Panc1 (cell line): ENCODE measurements at regions not wholly inside any gene's neighbourhood (a gene's known extent, or its start where the extent isn't known, plus 50 kb on each side); places are given as distances from the start of the nearest gene placed in this dataset.

Source experiments
- ATAC-seq: fragments of 200-7000 bp; cut with Tn5 transposase; 2 replicates; pipeline ENCODE4 v1.9.1; 2020; ENCODE audit warnings: mild to moderate bottlenecking, moderate library complexity
- BruUV-seq: library from RNA; stranded (reverse); fragments of 400-500 nt; replicated peaks from 2 replicates; lab custom pipeline; 2021; lab: Mats Ljungman, UMichigan
- CTCF ChIA-PET: fragments of 300-600 bp; sonication (Branson Sonifier 250); formaldehyde crosslinking; loops from one replicate; lab custom pipeline; 2022; ENCODE audit warnings: antibody characterized with exemption; lab: Charles Lee
- POLR2A ChIA-PET: fragments of 300-600 bp; sonication (Branson Sonifier 250); formaldehyde crosslinking; loops from one replicate; lab custom pipeline; 2022; ENCODE audit warnings: antibody characterized with exemption; lab: Charles Lee
- DNase-seq: peaks from one replicate; pipeline ENCODE4 v3.0.0-alpha.2; 2010; ENCODE audit warnings: low read depth, low spot score
- H3K27ac ChIP-seq: 2 replicates; pipeline ENCODE4 v1.5.1; 2011; ENCODE audit warnings: mild to moderate bottlenecking, low read length, inconsistent platforms
- H3K27me3 ChIP-seq: fragments of 200-500 bp; sonication (Bioruptor generic); 2 replicates; pipeline ENCODE4 v1.6.0; 2014; ENCODE audit warnings: low read length, inconsistent platforms; ENCODE audit not compliant: control insufficient read depth, insufficient read depth
- H3K36me3 ChIP-seq: fragments of 200-500 bp; sonication (Bioruptor generic); 2 replicates; pipeline ENCODE4 v1.5.1; 2014; ENCODE audit warnings: inconsistent platforms, mild to moderate bottlenecking, low read length, moderate library complexity; ENCODE audit not compliant: control insufficient read depth, insufficient read depth
- H3K4me1 ChIP-seq: 2 replicates; pipeline ENCODE4 v1.5.1; 2011; ENCODE audit warnings: inconsistent platforms, mild to moderate bottlenecking, low read length, moderate library complexity; ENCODE audit not compliant: control insufficient read depth, insufficient read depth
- H3K4me3 ChIP-seq, 2 experiments: 2 replicates each; pipeline ENCODE4 v1.5.1; 2011 to 2012; ENCODE audit warnings: low read depth in 2 of 2, low read length in 2 of 2, mild to moderate bottlenecking in 2 of 2, inconsistent platforms in 1 of 2, moderate library complexity in 1 of 2
- H3K9me3 ChIP-seq: fragments of 200-500 bp; sonication (Bioruptor generic); 2 replicates; pipeline ENCODE4 v1.5.1; 2014; ENCODE audit warnings: low read depth, mild to moderate bottlenecking, inconsistent platforms, low read length, moderate library complexity; ENCODE audit not compliant: control insufficient read depth, insufficient read depth
- CTCF ChIP-seq: fragments of 450-650 bp; IDR thresholded peaks from 2 replicates; pipeline ENCODE4 v1.5.1; 2017; ENCODE audit warnings: mild to moderate bottlenecking
- POLR2AphosphoS5 ChIP-seq: IDR thresholded peaks from 2 replicates; pipeline ENCODE4 v1.6.1; 2012; ENCODE audit warnings: mild to moderate bottlenecking, low read depth, low read length, moderate library complexity
- REST ChIP-seq, 2 experiments: IDR thresholded peaks; 2 replicates each; pipeline ENCODE4 v1.6.1; 2011 to 2012; ENCODE audit warnings: low read depth in 2 of 2, control low read depth in 1 of 2, low read length in 1 of 2, mild to moderate bottlenecking in 1 of 2, moderate library complexity in 1 of 2; ENCODE audit not compliant: insufficient read depth in 1 of 2
- SIN3A ChIP-seq: IDR thresholded peaks from 2 replicates; pipeline ENCODE4 v1.6.1; 2012; ENCODE audit warnings: low read depth, mild to moderate bottlenecking, low read length, moderate library complexity, borderline replicate concordance; ENCODE audit not compliant: insufficient read depth
- TCF7L2 ChIP-seq: IDR thresholded peaks from 2 replicates; pipeline ENCODE4 v1.6.1; 2011; ENCODE audit warnings: mild to moderate bottlenecking, low read depth, low read length, inconsistent platforms
- in situ Hi-C: cut with HindIII; loops from 2 replicates; pipeline ENCODE4 v1.10.0; 2016; ENCODE audit warnings: low sequenced_read_pairs, low pct_unique_long_range_greater_than_20kb
- intact Hi-C: fragments of 100-400 bp; cut with micrococcal nuclease; formaldehyde crosslinking; loops from one replicate; pipeline ENCODE4 v1.10.0; 2022; ENCODE audit not compliant: unreplicated experiment

- no TSS peak for BruUV-seq
- Histone ChIP-seq H3K4me1 (peaks cover 12% of the 10 kb centered on the region; the same call in 1 of the 2 replicates), H3K4me3 (no peak overlapping the region), H3K27me3 (no peaks in the 10 kb centered on the region), H3K36me3 (no peaks in the 10 kb centered on the region), H3K27ac (peak overlapping the region; percentile 72), H3K9me3 (no peaks in the 10 kb centered on the region)
- in situ Hi-C loops (no loop called here), intact Hi-C loops (no loop called here)
- ChIA-PET POLR2A (interaction anchor here (0.7 kb wide), 1 partner anchor 358 kb away, joined by 3 read pairs; no protein-coding TSS in a partner anchor), CTCF (no interaction called here)
- TF ChIP-seq TCF7L2: peak; percentile 91
- no peak for TF ChIP-seq REST (IDR thresholded peaks at IDR 0.05; ENCODE audit: insufficient read depth in 1 of 2, low read depth in 2 of 2, low read length in 1 of 2)
- no peak for DNase-seq
- ATAC-seq: peak; percentile 63; the same call in 1 of the 2 replicates
Observed at GRCh38 chr15:53831907-53832770, 72.7 kb upstream of the WDR72 start.

- TF ChIP-seq SIN3A (no peak), POLR2AphosphoS5 (no peak), REST (IDR thresholded peaks at IDR 0.05; ENCODE audit: insufficient read depth in 1 of 2, low read depth in 2 of 2, low read length in 1 of 2) (no peak), CTCF (no peak), TCF7L2 (no peak)
- H3K27ac ChIP-seq: no peak overlapping the region; the same call in 1 of the 2 replicates
- BruUV-seq: no TSS peak
- in situ Hi-C loops (no loop called here), intact Hi-C loops (no loop called here)
- no peak overlapping the region for H3K4me3 ChIP-seq
- ChIA-PET CTCF (no interaction called here), POLR2A (no interaction called here)
- no peaks in the 10 kb centered on the region for H3K36me3 ChIP-seq
- H3K27me3 ChIP-seq: no peaks in the 10 kb centered on the region
- DNase-seq (no peak), ATAC-seq (no peak)
- H3K9me3 ChIP-seq: no peaks in the 10 kb centered on the region
- peaks cover 12% of the 10 kb centered on the region; the same call in 1 of the 2 replicates for H3K4me1 ChIP-seq
Observed at GRCh38 chr15:53830707-53831386, 71.4 kb upstream of the WDR72 start.
